Endothelial cell of umbilical vein (primary cell): ENCODE measurements at regions not wholly inside any gene's neighbourhood (a gene's known extent, or its start where the extent isn't known, plus 50 kb on each side); places are given as distances from the start of the nearest gene placed in this dataset.

Experiments used
- BruUV-seq: library from RNA; stranded (reverse); fragments of 400-500 nt; replicated peaks from 2 replicates; lab custom pipeline; 2021; lab: Mats Ljungman, UMichigan
- CTCF ChIA-PET: fragments of 300-600, 350-600 bp; sonication (Branson Sonifier 250); formaldehyde crosslinking; loops from one replicate; lab custom pipeline; 2021; ENCODE audit warnings: antibody characterized with exemption, inconsistent platforms; lab: Charles Lee
- POLR2A ChIA-PET: fragments of 300-600, 350-600 bp; sonication (Branson Sonifier 250); formaldehyde crosslinking; loops from one replicate; lab custom pipeline; 2021; ENCODE audit warnings: antibody characterized with exemption, inconsistent platforms; lab: Charles Lee
- DNase-seq: peaks from one replicate; pipeline ENCODE4 v3.0.0-alpha.2; 2011; ENCODE audit warnings: low read depth, low spot score
- FAIRE-seq: peaks from 2 replicates; lab custom pipeline; 2011; peaks lifted over from hg19 to GRCh38; lab: Jason Lieb, UNC
- H2AFZ ChIP-seq: 2 replicates; pipeline ENCODE4 v1.6.0; 2012; ENCODE audit warnings: low read depth, low read length, control low read depth, inconsistent platforms
- H3K27ac ChIP-seq: 2 replicates; pipeline ENCODE4 v1.5.1; 2011; ENCODE audit warnings: low read depth, mild to moderate bottlenecking, control low read depth, low read length, moderate library complexity; ENCODE audit not compliant: insufficient read depth
- H3K27me3 ChIP-seq, 2 experiments: 2 replicates each; pipeline versions ENCODE4 v1.6.0 to v1.6.1; 2011; ENCODE audit warnings: low read length in 2 of 2, mixed read lengths in 1 of 2; ENCODE audit not compliant: control insufficient read depth in 2 of 2, insufficient read depth in 2 of 2
- H3K36me3 ChIP-seq, 2 experiments: 2 replicates in 1 of 2; 3 replicates in 1 of 2; pipeline ENCODE4 v1.5.1; 2011; ENCODE audit warnings: low read length in 2 of 2, mild to moderate bottlenecking in 1 of 2, moderate library complexity in 1 of 2; ENCODE audit not compliant: control insufficient read depth in 2 of 2, insufficient read depth in 2 of 2; ENCODE audit errors: extremely low read depth in 1 of 2
- H3K4me1 ChIP-seq: 3 replicates; pipeline ENCODE4 v1.5.1; 2011; ENCODE audit warnings: mild to moderate bottlenecking, low read length; ENCODE audit not compliant: control insufficient read depth, insufficient read depth; ENCODE audit errors: extremely low read depth
- H3K4me2 ChIP-seq: 2 replicates; pipeline ENCODE4 v1.6.1; 2011; ENCODE audit warnings: low read length, control low read depth, mixed read lengths; ENCODE audit not compliant: insufficient read depth
- H3K4me3 ChIP-seq, 3 experiments: fragments of 200-600 bp in 1 of 3; sonication (generic), shearing (Covaris generic) in 1 of 3; replicated peaks in 1 of 3; 2 replicates each; pipeline ENCODE4 v1.5.1; 2011 to 2016; ENCODE audit warnings: control low read depth in 3 of 3, low read length in 3 of 3, mild to moderate bottlenecking in 2 of 3, inconsistent platforms in 1 of 3, low read depth in 1 of 3, moderate library complexity in 1 of 3; ENCODE audit not compliant: insufficient read depth in 1 of 3
- H3K79me2 ChIP-seq: 2 replicates; pipeline ENCODE4 v1.6.0; 2012; ENCODE audit warnings: low read length, inconsistent platforms; ENCODE audit not compliant: control insufficient read depth, insufficient read depth
- H3K9ac ChIP-seq: replicated peaks from 2 replicates; pipeline ENCODE3; 2011; ENCODE audit warnings: low read length, control low read depth; ENCODE audit not compliant: insufficient read depth; ENCODE audit errors: extremely low read depth
- H3K9me1 ChIP-seq: replicated peaks from 3 replicates; pipeline ENCODE4 v1.6.0; 2011; ENCODE audit warnings: mild to moderate bottlenecking, low read length; ENCODE audit not compliant: control insufficient read depth, insufficient read depth; ENCODE audit errors: extremely low read depth
- H3K9me3 ChIP-seq: replicated peaks from 2 replicates; pipeline ENCODE4 v1.5.1; 2012; ENCODE audit warnings: low read length, inconsistent platforms; ENCODE audit not compliant: control insufficient read depth, insufficient read depth
- H4K20me1 ChIP-seq: replicated peaks from 2 replicates; pipeline ENCODE3; 2011; ENCODE audit warnings: mild to moderate bottlenecking, low read length; ENCODE audit not compliant: control insufficient read depth, insufficient read depth; ENCODE audit errors: extremely low read depth
- CTCF ChIP-seq, 2 donors: IDR thresholded peaks; 1 replicate in 1 of 2; 2 replicates in 1 of 2; pipeline ENCODE4 v1.5.1; 2011; ENCODE audit warnings: low read length in 2 of 2, mild to moderate bottlenecking in 2 of 2, moderate library complexity in 2 of 2, control low read depth in 1 of 2, inconsistent platforms in 1 of 2, low read depth in 1 of 2; ENCODE audit not compliant: insufficient read depth in 1 of 2; ENCODE audit errors: extremely low read depth in 1 of 2
- EZH2 ChIP-seq: IDR thresholded peaks from 2 replicates; pipeline ENCODE4 v1.6.1; 2012; ENCODE audit warnings: borderline replicate concordance, low read depth, mild to moderate bottlenecking, moderate library complexity, low read length, inconsistent platforms; ENCODE audit not compliant: severe bottlenecking
- FOS ChIP-seq: IDR thresholded peaks from 2 replicates; pipeline ENCODE4 v1.6.1; 2011; ENCODE audit warnings: mild to moderate bottlenecking, low read length, moderate library complexity, borderline replicate concordance; ENCODE audit not compliant: insufficient read depth
- GATA2 ChIP-seq: IDR thresholded peaks from 2 replicates; pipeline ENCODE4 v1.7.0; 2011; ENCODE audit warnings: low read depth, mild to moderate bottlenecking, moderate library complexity, mixed read lengths, low read length; ENCODE audit not compliant: insufficient read length, insufficient read depth
- JUN ChIP-seq: IDR thresholded peaks from 2 replicates; pipeline ENCODE4 v1.6.1; 2011; ENCODE audit warnings: borderline replicate concordance, low read depth; ENCODE audit not compliant: insufficient read length, insufficient read depth
- MAX ChIP-seq: IDR thresholded peaks from 2 replicates; pipeline ENCODE4 v1.6.1; 2011; ENCODE audit not compliant: insufficient read depth, insufficient read length
- MYC ChIP-seq: IDR thresholded peaks from one replicate; pipeline ENCODE4 v1.6.1; 2011; ENCODE audit warnings: mild to moderate bottlenecking, low read depth, low read length
- POLR2A ChIP-seq: IDR thresholded peaks from 2 replicates; pipeline ENCODE4 v1.6.1; 2012; ENCODE audit warnings: low read depth, mild to moderate bottlenecking, control low read depth, low read length
- POLR2AphosphoS5 ChIP-seq: IDR thresholded peaks from 2 replicates; pipeline ENCODE4 v1.6.1; 2012; ENCODE audit warnings: low read depth, mild to moderate bottlenecking, control low read depth, low read length, moderate library complexity; ENCODE audit not compliant: insufficient read depth
- dilution Hi-C: fragments of 300-500 bp; cut with MboI; formaldehyde crosslinking; loops from one replicate; pipeline ENCODE4 v1.15.0; 2019; ENCODE audit warnings: low sequenced_read_pairs; ENCODE audit not compliant: extremely low pct_ligation_motif_present
- intact Hi-C: fragments of 100-400 bp; cut with micrococcal nuclease; formaldehyde crosslinking; loops from one replicate; pipeline ENCODE4 v1.10.0; 2022

- H3K4me3 ChIP-seq: no peak overlapping the region
- H3K9me1 ChIP-seq: no peaks in the 10 kb centered on the region
- H3K79me2 ChIP-seq: no peaks in the 10 kb centered on the region
- intact Hi-C loops: loop anchor here (10.0 kb wide), 1 partner anchor 320 kb away; no protein-coding TSS in a partner anchor
- H3K27me3 ChIP-seq: no peaks in the 10 kb centered on the region
- no peak for TF ChIP-seq MAX
- TF ChIP-seq POLR2AphosphoS5: no peak
- no peak for TF ChIP-seq EZH2
- TF ChIP-seq FOS: no peak
- TF ChIP-seq GATA2: no peak
- H3K9me3 ChIP-seq: no peaks in the 10 kb centered on the region
- no peaks in the 10 kb centered on the region for H3K36me3 ChIP-seq
- dilution Hi-C loops: no loop called here
- no peaks in the 10 kb centered on the region for H3K4me1 ChIP-seq
- BruUV-seq: no TSS peak
- no peak overlapping the region for H3K27ac ChIP-seq
- no peak for FAIRE-seq
- ChIA-PET CTCF (no interaction called here), POLR2A (no interaction called here)
- H2AFZ ChIP-seq: no peak overlapping the region
- no peak overlapping the region for H3K4me2 ChIP-seq
- no peaks in the 10 kb centered on the region for H4K20me1 ChIP-seq
- DNase-seq: peak; percentile 33
- no peak overlapping the region for H3K9ac ChIP-seq
Observed at GRCh38 chr1:55694310-55694801, 479.2 kb upstream of the USP24 start.

GRCh38 chr1:55692726-55693125 is 477.6 kb upstream of the USP24 start:
- intact Hi-C loops (loop anchor here (10.0 kb wide), 1 partner anchor 318 kb away; no protein-coding TSS in a partner anchor), dilution Hi-C loops (no loop called here)
- Histone ChIP-seq H3K27ac (no peak overlapping the region), H3K9me1 (no peaks in the 10 kb centered on the region), H3K27me3 (no peaks in the 10 kb centered on the region), H3K9ac (no peak overlapping the region), H3K79me2 (no peaks in the 10 kb centered on the region), H4K20me1 (no peaks in the 10 kb centered on the region), H3K9me3 (no peaks in the 10 kb centered on the region), H3K4me3 (no peak overlapping the region), H3K4me2 (no peak overlapping the region), H3K4me1 (no peaks in the 10 kb centered on the region), H3K36me3 (no peaks in the 10 kb centered on the region), H2AFZ (no peak overlapping the region)
- POLR2A ChIA-PET: no interaction called here
- FAIRE-seq: no peak
- no peak for DNase-seq
- CTCF ChIA-PET: interaction anchor here (1.3 to 1.5 kb wide), 3 partner anchors 17 to 892 kb away, joined by 3 read pairs; no protein-coding TSS in a partner anchor
- TF ChIP-seq CTCF (IDR thresholded peaks at IDR 0.05; ENCODE audit: extremely low read depth in 1 of 2, insufficient read depth in 1 of 2, low read depth in 1 of 2, low read length in 2 of 2) (no peak), JUN (no peak), POLR2A (no peak), MYC (no peak), GATA2 (no peak), MAX (no peak), EZH2 (no peak), POLR2AphosphoS5 (no peak)
- BruUV-seq: no TSS peak
